Retinal pigment epithelial cell (primary cell): ENCODE measurements at regions not wholly inside any gene's neighbourhood (a gene's known extent, or its start where the extent isn't known, plus 50 kb on each side); places are given as distances from the start of the nearest gene placed in this dataset.

ENCODE experiments used
- DNase-seq: peaks from one replicate; pipeline ENCODE4 v3.0.0-alpha.2; 2010; ENCODE audit warnings: low read depth
- H3K4me3 ChIP-seq: 2 replicates; pipeline ENCODE4 v1.5.1; 2011; ENCODE audit warnings: mild to moderate bottlenecking, low read length, control low read depth, moderate library complexity
- TF ChIP-seq, protein P1 (sequence below): conservative IDR thresholded peaks from 2 replicates; pipeline ENCODE4 v1.5.1; 2011; ENCODE audit warnings: low read depth, low read length, control low read depth, inconsistent platforms

DNA sequence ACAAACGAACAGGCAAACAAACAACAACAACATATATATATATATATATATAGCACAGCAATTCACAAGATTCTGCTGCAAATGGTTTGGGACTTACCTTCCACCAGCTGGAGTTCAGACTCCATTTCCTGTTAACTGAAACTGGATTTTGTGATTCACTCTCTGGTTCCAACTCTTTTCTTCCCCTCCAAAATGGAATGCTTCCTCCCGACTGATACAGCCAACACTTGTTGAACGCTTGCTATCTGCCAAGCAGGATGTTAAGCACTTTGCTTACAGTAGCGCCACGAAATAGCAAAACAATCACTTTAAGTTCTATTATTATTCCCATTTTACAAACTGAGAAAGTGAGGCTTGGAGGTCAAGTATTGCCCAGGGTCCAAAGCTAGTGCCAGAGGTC is 116.0 kb upstream of the TMEM132C start:
- H3K4me3 ChIP-seq = no peak overlapping the region
- no peak for DNase-seq
- TF ChIP-seq, protein P1, sequence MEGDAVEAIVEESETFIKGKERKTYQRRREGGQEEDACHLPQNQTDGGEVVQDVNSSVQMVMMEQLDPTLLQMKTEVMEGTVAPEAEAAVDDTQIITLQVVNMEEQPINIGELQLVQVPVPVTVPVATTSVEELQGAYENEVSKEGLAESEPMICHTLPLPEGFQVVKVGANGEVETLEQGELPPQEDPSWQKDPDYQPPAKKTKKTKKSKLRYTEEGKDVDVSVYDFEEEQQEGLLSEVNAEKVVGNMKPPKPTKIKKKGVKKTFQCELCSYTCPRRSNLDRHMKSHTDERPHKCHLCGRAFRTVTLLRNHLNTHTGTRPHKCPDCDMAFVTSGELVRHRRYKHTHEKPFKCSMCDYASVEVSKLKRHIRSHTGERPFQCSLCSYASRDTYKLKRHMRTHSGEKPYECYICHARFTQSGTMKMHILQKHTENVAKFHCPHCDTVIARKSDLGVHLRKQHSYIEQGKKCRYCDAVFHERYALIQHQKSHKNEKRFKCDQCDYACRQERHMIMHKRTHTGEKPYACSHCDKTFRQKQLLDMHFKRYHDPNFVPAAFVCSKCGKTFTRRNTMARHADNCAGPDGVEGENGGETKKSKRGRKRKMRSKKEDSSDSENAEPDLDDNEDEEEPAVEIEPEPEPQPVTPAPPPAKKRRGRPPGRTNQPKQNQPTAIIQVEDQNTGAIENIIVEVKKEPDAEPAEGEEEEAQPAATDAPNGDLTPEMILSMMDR = no peak

DNA sequence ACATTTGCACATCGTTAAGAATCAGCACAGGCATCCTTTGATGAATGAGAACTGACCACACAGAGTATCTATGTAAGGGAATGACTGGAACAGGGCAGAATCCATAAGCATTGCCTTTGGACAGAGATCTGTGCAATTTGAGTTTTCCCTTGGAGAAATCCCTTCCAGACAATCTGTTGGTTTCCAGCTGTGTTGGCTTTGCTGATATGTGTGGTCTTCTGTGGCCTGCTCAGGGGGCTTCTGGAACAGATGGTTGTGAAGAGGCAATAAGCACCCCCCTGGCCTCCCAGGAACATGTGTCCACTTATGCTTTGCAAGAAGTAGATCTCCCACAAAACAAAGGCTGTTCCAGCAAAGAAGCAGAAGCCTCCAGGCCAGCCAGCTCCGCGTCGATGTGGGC is 111.4 kb upstream of the TMEM132C start:
- DNase-seq = no peak
- no peak overlapping the region for H3K4me3 ChIP-seq
- TF ChIP-seq, protein P1 = no peak

DNA sequence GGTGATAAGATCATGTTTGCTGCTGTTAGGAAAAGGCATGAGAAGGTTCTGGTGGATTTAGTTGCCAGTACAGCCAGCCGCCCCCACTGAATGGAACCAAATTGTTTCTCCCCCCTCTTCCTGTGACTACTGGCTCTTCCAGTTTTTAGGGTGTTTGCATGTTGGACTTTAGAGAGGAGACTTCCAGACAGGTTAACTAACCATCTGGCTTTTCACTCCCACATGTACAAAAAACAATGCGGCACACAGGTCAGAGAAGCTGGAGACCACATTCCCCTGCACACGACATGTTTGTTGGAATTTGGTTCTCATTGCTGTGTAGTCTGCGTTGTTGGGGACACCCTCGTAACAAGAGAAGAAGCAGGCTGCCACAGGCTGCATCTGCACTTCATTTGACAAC is 103.9 kb upstream of the TMEM132C start:
- no peak for DNase-seq
- TF ChIP-seq, protein P1 = no peak

DNA sequence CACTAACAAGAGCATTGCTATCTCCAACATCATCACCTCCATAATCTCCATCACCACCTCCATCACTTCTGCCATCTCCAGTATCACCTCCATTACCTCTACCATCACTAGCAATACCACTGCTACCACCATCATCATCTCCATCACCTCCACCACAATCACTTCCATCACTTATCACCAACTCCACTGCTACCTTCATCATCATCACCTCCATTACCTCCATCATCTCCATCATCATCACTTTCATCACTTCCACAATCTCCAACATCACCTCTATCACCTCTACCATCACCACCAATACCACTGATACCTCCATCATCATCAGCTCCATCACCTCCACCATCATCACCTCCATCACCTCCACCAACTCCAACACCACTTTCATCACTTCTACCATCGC is 102.4 kb upstream of the TMEM132C start:
- DNase-seq = no peak
- TF ChIP-seq, protein P1 = no peak
- no peak overlapping the region for H3K4me3 ChIP-seq

More for the DNA sequence above, 103.9 kb upstream of the TMEM132C start:
- no peak overlapping the region for H3K4me3 ChIP-seq

DNA sequence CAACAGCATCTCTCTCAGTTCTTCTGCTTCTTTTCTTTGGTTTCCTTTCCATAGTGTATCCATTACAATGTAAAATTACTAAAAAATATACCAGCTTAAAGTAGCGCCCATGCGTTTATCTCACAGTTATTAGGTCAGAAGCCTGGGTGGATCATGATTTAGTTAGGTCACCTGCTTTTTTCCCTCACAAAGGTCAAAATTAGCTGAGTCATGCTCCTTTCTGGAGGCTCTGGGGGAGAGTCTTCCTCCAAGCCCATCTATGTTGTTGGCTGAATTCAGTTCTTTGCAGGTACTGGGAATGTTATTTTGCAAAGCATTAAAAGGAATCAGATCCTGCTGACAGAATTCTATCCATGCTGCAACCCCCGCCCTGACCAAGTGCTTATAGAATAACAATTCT is 101.6 kb upstream of the TMEM132C start:
- TF ChIP-seq, protein P1 = no peak
- no peak overlapping the region for H3K4me3 ChIP-seq
- DNase-seq = no peak

DNA sequence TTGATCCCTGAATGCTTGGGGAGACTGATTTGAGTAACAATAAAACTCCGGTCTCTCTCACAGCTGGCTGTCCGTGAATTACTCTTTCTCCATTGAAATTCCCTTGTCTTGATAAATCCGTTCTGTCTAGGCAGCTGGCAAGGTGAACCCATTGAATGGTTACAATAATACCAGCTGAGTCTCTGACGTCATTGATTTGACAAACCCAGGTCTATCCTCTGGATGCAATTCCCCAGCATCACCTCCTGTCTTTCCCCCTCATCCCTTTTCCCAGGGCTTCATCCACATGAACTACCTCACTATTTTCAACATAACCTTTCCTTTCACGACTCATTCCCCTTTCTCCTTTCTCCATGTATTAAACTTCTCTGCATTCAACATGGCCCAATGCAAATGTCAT is 98.7 kb upstream of the TMEM132C start:
- no peak overlapping the region for H3K4me3 ChIP-seq
- TF ChIP-seq, protein P1 = no peak
- DNase-seq = no peak

DNA sequence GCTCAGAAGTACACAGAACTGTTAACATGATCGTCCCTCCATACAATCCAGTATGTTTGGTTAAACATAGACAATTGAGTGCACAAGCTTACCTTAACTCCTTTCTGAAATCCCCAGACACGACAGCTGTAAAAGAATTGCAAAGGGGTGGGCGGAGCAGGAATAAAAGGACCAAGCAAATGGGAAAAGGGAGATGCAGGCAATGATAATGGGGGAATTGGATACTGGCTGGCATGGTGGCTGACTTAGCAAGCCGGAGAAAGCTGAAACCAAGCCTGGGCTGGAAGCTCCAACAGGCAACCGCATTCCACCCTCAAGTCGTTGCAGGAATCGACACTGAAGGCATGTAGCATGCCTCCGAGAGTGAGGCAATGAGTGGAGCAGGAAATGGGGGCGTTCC is 96.8 kb upstream of the TMEM132C start:
- TF ChIP-seq, protein P1 = no peak
- DNase-seq = no peak
- no peak overlapping the region for H3K4me3 ChIP-seq
